DND-41 (cell line): ENCODE measurements at regions not wholly inside any gene's neighbourhood (a gene's known extent, or its start where the extent isn't known, plus 50 kb on each side); places are given as distances from the start of the nearest gene placed in this dataset.
"Not testable (repeated sequence)": the region's sequence is repeated elsewhere in the genome, so short reads cannot be mapped to it uniquely, and the experiment has no call there.

Source experiments
- ATAC-seq: fragments of 200-7000 bp; cut with Tn5 transposase; 3 replicates; pipeline ENCODE4 v1.9.1; 2021; ENCODE audit warnings: low read depth; ENCODE audit not compliant: insufficient read depth
- DNase-seq: peaks from one replicate; pipeline ENCODE4 v3.0.0-alpha.2; 2020
- H2AFZ ChIP-seq: 2 replicates; pipeline ENCODE4 v1.6.0; 2012; ENCODE audit warnings: low read depth, low read length
- H3K27ac ChIP-seq: 2 replicates; pipeline ENCODE4 v1.5.1; 2012; ENCODE audit warnings: low read length, inconsistent platforms
- H3K27me3 ChIP-seq: fragments of 200-600 bp; sonication (generic); 2 replicates; pipeline ENCODE4 v1.6.0; 2012; ENCODE audit warnings: low read length, mild to moderate bottlenecking, inconsistent platforms; ENCODE audit not compliant: insufficient read depth, poor library complexity
- H3K36me3 ChIP-seq: 2 replicates; pipeline ENCODE4 v1.5.1; 2012; ENCODE audit warnings: low read length, inconsistent platforms; ENCODE audit not compliant: insufficient read depth
- H3K4me1 ChIP-seq: 2 replicates; pipeline ENCODE4 v1.5.1; 2012; ENCODE audit warnings: mild to moderate bottlenecking, low read length; ENCODE audit not compliant: insufficient read depth
- H3K4me2 ChIP-seq: 2 replicates; pipeline ENCODE4 v1.6.0; 2012; ENCODE audit warnings: mild to moderate bottlenecking, moderate library complexity, low read length, inconsistent platforms; ENCODE audit not compliant: insufficient read depth
- H3K4me3 ChIP-seq, 2 experiments: fragments of 200-600 bp in 1 of 2; shearing (Covaris generic) in 1 of 2; 2 replicates each; pipeline ENCODE4 v1.5.1; 2012 to 2016; ENCODE audit warnings: inconsistent platforms in 2 of 2, low read length in 2 of 2, mild to moderate bottlenecking in 2 of 2, low read depth in 1 of 2, moderate library complexity in 1 of 2
- H3K79me2 ChIP-seq: 2 replicates; pipeline ENCODE4 v1.6.0; 2012; ENCODE audit warnings: low read length, inconsistent platforms; ENCODE audit not compliant: insufficient read depth
- H3K9ac ChIP-seq: 2 replicates; pipeline ENCODE4 v1.6.0; 2012; ENCODE audit warnings: low read depth, mild to moderate bottlenecking, inconsistent platforms, low read length, moderate library complexity
- H3K9me3 ChIP-seq: 2 replicates; pipeline ENCODE4 v1.5.1; 2012; ENCODE audit warnings: low read length, moderate library complexity, mild to moderate bottlenecking, inconsistent platforms; ENCODE audit not compliant: insufficient read depth, severe bottlenecking
- H4K20me1 ChIP-seq: 2 replicates; pipeline ENCODE4 v1.6.0; 2012; ENCODE audit warnings: low read length; ENCODE audit not compliant: insufficient read depth
- CTCF ChIP-seq: IDR thresholded peaks from 2 replicates; pipeline ENCODE4 v1.5.1; 2012; ENCODE audit warnings: borderline replicate concordance, low read length, moderate library complexity, mild to moderate bottlenecking; ENCODE audit not compliant: poor library complexity, severe bottlenecking; ENCODE audit errors: extremely low read depth
- EZH2 ChIP-seq: IDR thresholded peaks from 3 replicates; pipeline ENCODE4 v1.6.1; 2012; ENCODE audit warnings: borderline replicate concordance, low read depth, mild to moderate bottlenecking, moderate library complexity, low read length, inconsistent platforms; ENCODE audit not compliant: severe bottlenecking

GRCh38 chr9:75201480-75202209, 113.3 kb downstream of the OSTF1 start:
- H3K4me3 ChIP-seq = no peak overlapping the region
- H3K9ac ChIP-seq = no peak overlapping the region
- no peak overlapping the region for H3K27ac ChIP-seq
- H3K27me3 ChIP-seq = no peaks in the 10 kb centered on the region
- no peaks in the 10 kb centered on the region for H3K4me1 ChIP-seq
- no peaks in the 10 kb centered on the region for H3K36me3 ChIP-seq
- H4K20me1 ChIP-seq = no peaks in the 10 kb centered on the region
- H2AFZ ChIP-seq = no peak overlapping the region
- no peaks in the 10 kb centered on the region for H3K9me3 ChIP-seq
- no peaks in the 10 kb centered on the region for H3K79me2 ChIP-seq
- no peak for ATAC-seq
- no peak for TF ChIP-seq CTCF
- no peak for TF ChIP-seq EZH2
- H3K4me2 ChIP-seq = no peak overlapping the region
- DNase-seq = no peak

- H3K27ac ChIP-seq, H3K27me3 ChIP-seq, H3K4me3 ChIP-seq, H3K9me3 ChIP-seq, H3K4me2 ChIP-seq, H3K9ac ChIP-seq, H3K4me1 ChIP-seq, H3K79me2 ChIP-seq, H4K20me1 ChIP-seq, DNase-seq, H2AFZ ChIP-seq, ATAC-seq, H3K36me3 ChIP-seq: not testable (repeated sequence)
These were observed 119.7 kb downstream of the OSTF1 start for GRCh38 chr9:75207997-75208396.

GRCh38 chr9:75210215-75210614, 121.9 kb downstream of the OSTF1 start:
- Histone ChIP-seq H3K27ac (no peak overlapping the region), H3K4me1 (no peaks in the 10 kb centered on the region), H3K79me2 (no peaks in the 10 kb centered on the region), H3K36me3 (no peaks in the 10 kb centered on the region), H2AFZ (no peak overlapping the region), H3K4me3 (no peak overlapping the region), H3K9ac (no peak overlapping the region), H3K4me2 (no peak overlapping the region), H3K27me3 (no peaks in the 10 kb centered on the region), H3K9me3 (no peaks in the 10 kb centered on the region), H4K20me1 (no peaks in the 10 kb centered on the region)
- ATAC-seq (no peak), DNase-seq (no peak)
- TF ChIP-seq CTCF = no peak
- no peak for TF ChIP-seq EZH2

DNA sequence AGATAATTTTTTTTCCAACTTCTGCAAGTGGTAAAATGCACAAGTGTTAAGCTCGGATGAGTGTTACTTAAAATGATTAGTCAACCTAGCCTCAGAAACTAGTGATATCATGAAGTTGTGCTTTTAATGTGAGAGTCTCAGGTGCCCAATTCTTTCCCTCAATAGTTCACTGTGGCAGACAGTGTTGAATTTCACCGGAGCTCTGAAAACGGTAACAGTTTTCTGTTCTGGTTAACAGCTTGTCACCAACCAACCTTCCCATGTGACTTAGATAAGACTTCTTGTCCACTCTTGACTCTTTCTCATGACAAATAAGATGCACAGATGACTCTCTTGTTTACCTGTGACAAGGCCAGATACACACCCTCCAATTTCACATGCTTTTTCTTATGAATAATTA, 125.5 kb downstream of the OSTF1 start:
- Histone ChIP-seq H3K79me2 (no peaks in the 10 kb centered on the region), H3K4me2 (no peak overlapping the region), H3K4me1 (no peaks in the 10 kb centered on the region), H3K4me3 (no peak overlapping the region), H3K9ac (no peak overlapping the region), H4K20me1 (no peaks in the 10 kb centered on the region), H3K27me3 (no peaks in the 10 kb centered on the region), H3K36me3 (no peaks in the 10 kb centered on the region), H3K9me3 (no peaks in the 10 kb centered on the region), H2AFZ (no peak overlapping the region), H3K27ac (no peak overlapping the region)
- DNase-seq (no peak), ATAC-seq (no peak)
- no peak for TF ChIP-seq EZH2
- no peak for TF ChIP-seq CTCF
